Epidermal melanocyte (primary cell): ENCODE measurements at regions not wholly inside any gene's neighbourhood (a gene's known extent, or its start where the extent isn't known, plus 50 kb on each side); places are given as distances from the start of the nearest gene placed in this dataset.

ENCODE experiments used
- DNase-seq: peaks from one replicate; pipeline ENCODE4 v3.0.0; 2011; ENCODE audit warnings: low spot score; ENCODE audit not compliant: insufficient read length

DNA sequence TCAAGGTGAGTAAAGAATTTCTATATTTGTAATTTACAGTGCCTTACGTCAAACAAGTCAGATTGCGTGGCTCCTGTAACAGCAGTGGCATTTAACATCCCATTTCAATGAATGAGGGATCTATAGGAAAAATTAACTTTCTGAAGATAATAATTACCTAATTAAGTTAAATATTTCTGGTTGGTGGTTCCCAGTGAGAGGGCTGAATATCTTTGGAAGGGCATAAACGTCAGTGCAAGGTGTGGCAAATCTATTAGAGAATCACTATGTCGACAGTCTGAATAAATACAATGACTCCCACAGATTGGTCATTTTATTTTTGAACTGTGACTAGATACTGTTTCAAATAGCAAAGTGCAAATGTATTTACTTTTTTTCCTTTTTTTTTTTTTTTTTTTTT is 80.0 kb downstream of the S1PR1 start:
- no peak for DNase-seq

DNA sequence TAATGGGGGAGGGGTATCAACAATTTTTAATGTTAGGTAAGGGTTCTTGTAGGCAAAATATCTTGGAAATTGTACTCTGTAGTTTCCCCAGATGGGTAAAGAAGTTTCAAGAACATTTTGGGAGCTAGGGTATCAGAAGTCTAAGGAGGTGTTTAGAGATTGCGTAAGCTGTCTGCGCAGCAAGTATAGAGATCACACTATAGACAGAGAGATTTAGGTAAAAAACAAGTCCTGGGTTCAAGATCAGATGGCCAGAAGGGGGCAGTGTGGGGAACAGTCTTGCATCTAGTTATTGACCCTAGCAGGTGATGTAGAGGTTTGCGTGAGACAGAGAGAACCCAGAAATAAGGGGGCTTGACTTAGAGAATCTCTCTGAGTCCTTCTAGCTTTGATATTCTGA is 80.8 kb downstream of the S1PR1 start:
- no peak for DNase-seq

DNA sequence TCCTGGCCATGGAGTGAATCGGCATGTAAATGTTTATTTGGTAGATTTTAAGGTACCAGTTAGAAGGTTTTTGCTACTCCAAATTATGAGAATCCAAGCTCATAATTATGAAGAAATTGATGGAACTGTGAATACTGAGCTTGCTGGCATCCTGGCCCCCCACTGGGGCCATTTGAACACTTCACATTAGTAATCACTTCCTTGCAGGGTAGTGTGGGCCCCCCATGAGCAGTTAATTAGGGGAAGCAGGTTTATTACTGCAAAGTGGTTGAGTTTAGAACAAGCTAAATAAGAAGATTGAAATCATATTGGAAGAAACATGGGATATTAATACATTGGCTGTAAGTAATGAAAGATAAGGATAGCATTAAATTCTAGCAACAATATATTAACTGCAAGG is 86.7 kb downstream of the S1PR1 start:
- DNase-seq: no peak

DNA sequence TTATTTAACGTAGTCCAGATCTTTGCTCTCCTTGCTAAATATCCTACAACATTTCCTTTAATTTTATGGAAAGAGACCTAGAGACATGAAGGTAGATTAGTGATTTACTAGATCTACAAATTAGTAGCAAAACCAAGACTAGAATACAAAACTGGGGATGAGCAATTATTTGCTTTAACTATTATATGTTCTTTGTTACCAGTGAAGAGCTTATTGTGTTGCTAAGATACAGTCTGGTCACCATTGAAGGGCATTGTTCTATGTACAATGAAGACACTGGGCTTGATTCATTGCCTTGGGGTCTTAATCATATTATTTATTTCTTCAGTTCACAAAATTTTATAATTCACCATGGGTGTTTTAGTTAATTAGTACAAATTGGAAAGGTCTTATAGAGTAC is 88.3 kb downstream of the S1PR1 start:
- no peak for DNase-seq

DNA sequence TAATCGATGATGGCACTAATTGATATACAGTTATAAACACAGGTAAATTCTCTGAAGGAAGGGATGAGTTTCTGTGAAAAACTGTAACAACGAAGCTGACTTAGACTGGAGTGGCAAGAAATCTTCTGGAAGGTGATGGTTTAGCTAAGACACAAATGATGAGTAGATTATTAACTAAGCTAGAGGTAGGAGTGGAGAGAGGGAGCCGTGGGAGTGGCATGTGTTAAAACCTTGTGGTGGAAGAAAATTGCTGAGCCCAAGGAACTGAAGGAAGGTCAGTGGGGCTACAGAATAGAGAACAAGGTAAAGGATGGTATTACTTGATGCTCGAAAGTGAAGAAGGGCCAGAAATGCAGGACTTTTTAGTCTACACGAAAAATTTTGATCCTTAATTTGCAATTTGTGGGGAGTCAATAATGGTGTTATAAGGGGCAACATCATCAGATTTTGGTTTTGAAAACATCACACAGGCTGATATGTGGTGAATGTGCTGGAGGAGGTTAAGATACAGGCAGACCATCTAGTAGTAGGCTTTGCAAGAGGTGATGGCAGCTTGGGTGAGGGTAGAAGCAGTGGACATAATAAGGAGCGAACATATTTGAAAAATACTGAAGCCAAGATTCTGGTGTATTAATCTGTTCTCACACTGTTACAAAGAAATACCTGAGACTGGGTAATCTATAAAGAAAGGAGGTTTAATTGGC is 93.8 kb downstream of the S1PR1 start:
- DNase-seq: no peak

DNA sequence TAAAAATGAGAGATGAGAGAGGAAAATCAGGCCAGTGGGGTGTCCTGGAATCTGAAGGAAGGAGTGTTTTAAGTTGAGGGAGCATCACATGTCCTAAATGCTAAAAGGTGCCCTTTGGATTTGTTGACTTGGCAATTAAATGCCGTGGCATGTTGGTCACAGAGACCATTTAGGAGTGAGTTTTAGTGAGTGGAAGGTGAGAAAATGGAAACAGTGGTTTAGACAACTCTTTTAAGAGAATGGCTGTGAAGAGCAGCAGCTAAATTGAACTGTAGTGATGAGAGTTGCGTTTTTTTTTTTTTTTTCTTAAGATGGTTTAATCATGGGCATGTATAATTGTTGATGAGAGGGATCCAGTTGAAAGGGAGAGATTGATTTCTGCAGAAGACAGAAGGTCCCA is 95.0 kb downstream of the S1PR1 start:
- DNase-seq: no peak

DNA sequence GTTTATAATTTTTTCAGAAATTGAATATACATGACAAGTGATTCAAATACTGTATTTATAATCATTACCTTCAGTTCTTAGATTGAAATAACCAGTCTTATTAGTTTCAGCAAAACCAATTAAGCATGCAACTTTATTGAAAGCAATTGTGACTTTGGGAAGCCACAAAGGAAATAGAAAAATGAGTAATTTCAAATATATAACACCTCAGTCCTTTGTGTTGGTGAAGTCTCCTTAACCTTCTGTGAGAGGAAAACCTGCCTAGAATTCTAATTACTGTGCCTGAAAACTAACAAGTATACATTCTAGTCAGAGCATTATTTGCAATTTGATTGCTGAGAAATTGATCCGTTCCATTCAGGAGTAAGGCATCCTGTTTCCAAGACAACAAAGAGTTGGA is 95.8 kb downstream of the S1PR1 start:
- DNase-seq: no peak

DNA sequence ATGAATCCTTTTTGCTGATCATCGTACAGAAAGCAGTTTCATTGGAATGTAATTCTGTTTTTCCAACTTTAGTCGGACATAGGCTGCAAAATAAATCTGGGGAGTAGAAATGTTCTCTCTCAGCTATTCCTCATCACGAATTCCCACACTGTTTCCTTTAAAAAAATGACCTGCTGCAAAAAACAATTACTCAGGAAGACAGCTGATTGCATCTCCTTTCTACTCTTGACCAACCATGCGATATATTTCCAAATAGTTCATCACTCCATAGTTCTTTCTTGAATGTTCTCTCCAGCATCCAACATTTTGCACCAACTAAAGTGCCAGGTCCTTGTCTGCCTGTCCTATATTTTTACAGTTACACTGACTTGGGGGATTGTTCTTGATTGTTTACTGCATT is 96.4 kb downstream of the S1PR1 start:
- no peak for DNase-seq

DNA sequence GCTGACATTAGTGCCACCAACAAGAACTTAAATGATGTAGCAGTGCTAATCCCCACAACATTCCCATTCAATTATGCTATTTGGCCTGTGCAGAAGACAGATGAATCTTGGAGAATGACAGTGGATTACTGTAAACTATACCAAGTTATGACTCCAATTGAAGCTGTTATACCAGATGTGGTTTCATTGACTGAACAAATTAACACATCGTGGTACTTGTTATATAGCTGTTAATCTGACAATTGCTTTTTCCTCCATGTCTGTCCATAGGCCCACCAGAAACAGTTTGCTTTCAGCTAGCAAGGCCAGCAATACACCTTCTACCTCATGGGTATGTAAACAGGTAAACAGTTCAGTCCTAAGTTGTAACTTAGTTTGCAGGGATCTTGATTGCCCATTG is 101.1 kb downstream of the S1PR1 start:
- no peak for DNase-seq

DNA sequence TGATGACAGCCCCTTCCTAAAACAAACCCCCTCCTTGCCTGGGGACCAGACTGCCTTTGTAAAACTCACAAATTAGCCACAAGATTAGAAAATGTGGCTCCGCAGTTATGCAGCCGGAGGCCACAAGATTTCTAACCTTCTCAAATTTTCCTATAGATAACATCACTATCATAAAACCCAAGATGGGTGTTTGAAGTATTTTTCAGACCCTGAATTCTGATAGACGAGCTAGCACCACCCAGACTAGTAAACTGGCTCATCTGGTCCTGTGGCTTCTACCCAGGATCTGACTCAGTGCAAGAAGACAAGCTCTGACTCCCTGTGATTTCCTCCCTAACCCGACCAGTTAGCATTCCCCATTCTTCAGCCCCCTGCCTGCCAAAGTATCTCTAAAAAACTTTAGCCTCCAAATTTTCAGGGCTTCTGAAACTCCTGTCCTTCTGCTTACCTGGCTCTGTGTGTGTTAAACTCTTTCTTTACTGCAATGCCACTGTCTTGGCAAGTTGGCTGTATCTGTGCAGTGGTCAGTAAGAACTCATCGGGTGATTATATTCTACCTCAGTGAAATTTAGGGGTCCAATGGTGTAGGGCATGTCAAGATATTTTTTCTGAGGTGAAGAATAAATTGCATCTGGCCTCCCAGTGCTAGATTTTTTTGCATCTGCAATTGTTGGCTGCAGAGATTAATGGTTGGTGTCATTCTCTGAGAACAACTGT is 102.1 kb downstream of the S1PR1 start:
- no peak for DNase-seq

DNA sequence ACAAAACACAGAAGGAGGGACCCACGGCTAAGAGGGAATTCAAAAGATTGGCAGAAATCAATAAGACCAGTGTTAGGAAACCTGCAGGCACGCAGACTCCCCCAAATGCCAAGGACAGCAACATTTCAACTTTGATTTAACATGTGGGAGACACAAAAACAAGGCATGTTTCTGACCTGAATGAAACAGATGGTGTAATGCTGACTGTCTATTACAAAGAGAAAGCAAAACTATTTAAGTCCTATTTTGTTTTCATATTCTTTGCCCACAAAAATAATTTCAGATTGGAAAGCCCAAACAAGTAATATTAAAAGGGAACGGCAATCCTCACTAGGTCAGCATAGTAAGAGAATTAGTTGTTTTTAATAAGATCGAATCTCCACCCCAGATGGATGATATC is 107.9 kb downstream of the S1PR1 start:
- DNase-seq: no peak

DNA sequence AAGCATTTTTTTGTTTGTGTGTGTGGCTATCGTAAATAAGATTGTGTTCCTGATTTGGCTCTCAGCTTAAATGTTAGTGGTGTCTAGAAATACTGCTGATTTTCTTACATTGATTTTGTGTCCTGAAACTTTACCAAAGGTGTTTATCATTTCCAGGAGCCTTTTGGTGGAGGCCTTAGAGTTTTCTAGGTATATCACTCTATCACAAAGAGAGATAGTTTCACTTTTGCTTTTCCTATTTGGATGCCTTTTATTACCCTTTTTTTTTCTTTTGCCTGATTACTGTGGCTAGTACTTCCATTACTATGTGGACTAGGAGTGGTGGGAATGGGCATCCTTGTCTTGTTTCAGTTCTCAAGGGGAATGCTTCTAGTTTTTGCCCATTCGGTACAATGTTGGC is 109.6 kb downstream of the S1PR1 start:
- no peak for DNase-seq

DNA sequence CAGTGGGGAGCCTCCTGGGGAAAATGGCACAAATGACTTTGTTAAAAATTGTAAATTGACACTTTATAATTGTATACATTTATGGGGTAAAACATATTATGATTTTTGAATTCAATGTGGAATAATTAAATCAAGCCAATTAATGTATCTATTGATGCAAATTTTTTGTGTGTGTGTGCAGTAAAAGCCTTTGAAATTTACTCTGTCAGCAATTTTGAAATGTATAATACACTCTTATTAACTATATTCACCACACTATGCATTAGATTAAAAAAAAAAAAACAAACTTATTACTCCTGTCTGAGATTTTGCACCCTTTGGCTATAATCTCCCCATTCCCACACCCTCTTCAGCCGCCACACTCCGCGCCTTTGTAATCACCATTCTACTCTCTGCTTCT is 119.2 kb downstream of the S1PR1 start:
- DNase-seq: no peak

DNA sequence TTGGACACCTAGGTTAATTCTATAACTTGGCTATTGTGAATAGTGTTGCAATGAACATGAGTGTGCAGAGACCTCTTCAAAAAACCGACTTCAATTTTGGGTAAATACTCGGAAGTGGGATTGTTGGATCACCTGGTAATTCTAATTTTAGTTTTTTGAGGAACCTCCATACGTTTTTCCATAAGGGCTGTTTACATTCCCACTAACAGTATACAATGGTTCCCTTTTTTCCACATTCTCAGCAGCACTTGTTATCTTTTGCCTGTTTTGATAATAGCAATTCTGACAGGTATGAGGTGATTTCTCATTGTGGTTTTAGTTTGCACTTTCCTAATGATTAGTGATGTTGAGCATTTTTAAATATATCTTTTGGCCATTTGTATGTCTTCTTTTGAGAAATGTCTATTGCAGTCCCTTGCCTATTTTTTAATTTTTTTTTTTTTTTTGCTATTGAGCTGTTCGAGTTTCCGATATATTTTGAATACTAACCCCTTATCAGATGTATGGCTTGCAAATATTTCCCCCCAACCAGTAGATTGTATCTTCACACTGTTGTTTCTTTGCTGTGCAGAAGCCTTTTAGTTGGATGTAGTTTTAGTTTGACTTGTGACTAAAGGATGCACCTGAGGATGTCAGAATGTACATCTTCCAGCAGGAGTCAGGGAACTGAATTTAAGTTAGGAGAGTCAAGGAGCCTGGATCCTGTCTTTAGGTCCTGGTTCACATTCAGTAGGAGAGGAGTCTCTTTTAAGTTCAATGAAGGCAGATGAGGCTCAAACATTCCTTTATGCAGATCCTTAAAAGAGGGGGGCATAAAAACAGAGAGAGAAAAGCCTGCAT is 120.0 kb downstream of the S1PR1 start:
- DNase-seq: no peak

DNA sequence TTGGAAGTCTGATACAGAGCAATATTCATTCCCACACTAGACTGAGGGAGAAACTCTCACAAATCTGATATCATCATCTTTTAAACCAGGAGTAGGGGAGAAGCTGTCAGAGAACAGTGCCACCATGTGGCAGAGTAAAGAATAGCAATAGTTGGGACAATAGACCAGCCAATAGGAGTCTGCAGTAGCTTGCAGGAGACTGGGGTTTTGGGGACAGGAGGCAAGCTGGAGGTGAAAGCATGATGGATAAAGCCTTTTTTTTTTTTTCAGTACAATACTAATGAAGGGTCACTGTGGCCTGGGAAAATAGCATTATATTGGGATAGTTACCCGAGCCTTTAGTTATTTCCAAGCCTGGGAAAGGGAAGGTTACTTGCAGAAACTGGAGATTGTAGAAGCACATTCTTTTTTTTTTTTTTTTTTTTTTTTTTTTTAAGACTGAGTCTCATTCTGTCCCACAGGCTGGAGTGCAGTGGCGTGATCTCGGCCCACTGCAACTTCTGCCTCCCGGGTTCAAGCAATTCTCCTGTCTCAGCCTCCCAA is 120.7 kb downstream of the S1PR1 start:
- DNase-seq: peak; percentile 75

DNA sequence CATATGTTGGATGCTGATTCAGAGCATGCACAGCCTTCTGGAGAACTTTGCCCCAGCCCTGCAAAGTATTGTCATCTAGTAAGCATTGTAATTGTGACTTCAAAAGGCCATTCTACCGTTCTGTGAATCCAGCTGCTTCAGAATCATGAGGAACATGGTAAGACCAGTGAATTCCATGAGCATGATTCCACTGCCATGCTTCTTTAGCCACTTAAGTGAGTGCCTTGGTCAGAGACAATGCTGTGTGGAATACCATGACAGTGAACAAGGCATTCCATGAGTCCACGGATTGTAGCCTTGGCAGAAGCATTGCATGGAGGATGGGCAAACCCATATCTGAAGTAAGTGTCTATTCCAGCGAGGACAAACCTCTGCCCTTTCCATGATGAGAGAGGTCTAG is 123.7 kb downstream of the S1PR1 start:
- DNase-seq: no peak

DNA sequence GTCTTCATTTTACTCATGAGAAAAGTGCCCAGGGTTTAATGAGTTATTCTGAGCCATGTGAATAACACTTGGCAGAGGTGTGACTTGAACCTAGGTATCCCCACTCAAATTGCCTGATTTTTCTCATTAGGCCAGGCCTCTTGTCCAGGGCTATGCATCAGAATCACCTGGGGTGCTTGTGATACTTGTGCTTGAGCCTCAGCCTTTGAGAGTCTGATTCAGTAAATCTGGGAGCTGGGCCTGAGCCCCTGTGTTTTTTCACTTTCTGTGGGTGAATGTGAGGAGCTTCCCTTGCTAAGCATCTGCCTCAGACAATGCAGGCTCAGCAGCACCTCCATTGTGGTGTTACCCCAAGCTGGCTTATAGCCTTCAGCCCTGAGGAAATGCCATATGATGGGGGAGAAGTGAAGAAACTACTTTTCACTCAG is 127.1 kb downstream of the S1PR1 start:
- no peak for DNase-seq

DNA sequence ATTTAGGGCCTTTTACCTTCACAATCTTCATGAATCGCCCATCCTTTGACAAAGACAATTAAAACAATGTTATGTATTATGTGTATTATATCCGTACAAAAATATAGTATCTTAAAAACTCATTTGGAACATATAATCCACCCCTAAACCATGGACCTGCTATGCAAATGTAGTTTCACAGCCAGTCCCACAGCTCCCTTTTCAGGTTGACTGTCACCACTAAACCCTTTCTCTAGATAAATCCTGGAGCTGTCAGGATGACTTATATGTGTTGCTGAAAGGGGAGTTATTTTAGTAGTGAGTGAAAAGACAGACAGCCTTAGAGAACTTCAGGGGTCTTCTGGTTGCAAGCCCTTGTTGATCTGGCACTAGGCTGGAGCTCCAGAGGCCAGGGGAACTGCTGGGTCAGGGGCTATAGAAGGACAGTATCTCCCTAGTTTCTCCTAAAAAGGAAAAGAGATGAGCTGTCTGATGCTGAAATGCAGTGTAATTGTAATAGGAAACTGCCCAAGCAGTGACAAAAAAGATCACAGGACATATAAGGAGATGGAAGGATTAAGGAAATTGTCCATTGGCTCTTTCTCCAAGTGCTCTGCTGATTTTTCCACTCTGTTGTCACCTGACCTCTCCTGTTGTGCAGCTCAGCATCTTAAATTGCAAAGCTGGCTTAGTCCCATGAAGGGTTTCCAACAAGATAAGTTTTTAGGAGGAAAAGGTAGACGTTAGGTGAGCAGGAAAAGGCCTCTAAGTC is 127.7 kb downstream of the S1PR1 start:
- no peak for DNase-seq

DNA sequence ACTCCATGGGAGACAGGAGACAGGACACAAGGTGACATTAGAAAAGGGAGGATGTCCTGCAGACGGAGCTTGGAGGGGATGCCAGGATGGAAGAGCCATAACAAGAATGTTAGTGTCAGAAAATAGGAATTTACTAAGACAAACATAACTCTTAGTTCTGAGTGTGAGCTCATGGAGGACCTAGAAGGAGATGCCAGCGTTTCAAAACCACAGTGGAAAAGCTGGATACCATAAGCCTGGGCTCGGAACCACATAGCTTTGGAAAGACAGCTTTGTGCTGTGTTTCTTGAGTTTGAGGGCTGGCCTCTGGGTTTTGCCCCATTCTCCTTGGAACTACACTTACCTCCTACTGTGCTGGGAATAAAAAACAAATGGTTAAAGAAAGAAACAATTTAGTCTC is 128.4 kb downstream of the S1PR1 start:
- no peak for DNase-seq

DNA sequence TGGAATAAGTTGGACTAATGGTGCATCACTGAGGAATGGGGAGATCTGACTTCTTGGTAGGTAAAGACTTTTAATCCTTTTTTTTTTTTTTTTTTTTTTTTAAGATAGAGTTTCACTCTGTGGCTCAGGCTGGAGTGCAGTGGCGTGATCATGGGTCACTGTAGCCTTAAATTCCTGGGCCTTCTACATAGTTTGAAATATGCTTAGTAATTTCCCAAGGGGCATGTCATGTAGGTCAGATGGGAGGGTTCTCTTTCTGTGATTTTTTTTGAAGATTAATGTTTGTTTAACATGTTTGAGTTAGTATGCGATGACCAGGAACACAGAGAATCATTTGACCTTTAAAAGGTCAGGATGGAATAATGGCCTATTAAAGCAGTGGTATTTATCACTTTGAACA is 129.1 kb downstream of the S1PR1 start:
- no peak for DNase-seq

DNA sequence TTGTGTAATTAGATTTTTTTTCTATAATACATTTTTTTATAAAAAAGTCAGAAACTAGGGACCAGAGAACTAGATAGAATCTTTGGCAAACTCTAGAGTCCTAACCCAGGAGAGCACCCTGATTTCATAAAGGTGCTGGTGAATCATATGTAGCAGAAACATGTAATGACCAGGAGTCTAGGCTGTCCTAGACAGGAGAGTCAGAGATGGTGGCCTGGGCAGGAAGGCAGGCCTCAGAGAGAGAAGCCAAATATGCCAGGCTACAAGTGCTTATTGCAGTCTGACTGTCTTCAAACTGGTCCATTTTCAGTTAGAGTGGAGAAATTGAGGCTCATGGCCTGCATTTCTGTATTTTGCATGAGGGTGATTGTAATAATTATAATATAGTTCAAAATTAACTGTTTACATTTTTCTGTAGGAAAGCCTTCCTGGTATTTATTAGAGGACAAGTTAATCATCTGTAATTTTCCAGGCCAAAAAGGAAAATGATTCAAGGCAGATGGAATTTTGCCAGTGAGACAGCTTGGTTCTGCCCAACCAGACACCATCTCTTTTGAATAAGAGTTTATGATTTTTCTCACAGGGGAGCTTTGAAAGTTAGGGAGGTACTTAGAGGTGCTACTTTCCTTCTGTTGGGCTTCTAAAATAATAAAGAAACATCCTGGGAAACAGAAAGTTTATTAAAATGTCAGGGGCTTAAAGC is 129.8 kb downstream of the S1PR1 start:
- DNase-seq: no peak
